DND-41 (cell line): ENCODE measurements at regions not wholly inside any gene's neighbourhood (a gene's known extent, or its start where the extent isn't known, plus 50 kb on each side); places are given as distances from the start of the nearest gene placed in this dataset.

Source experiments
- ATAC-seq: fragments of 200-7000 bp; cut with Tn5 transposase; 3 replicates; pipeline ENCODE4 v1.9.1; 2021; ENCODE audit warnings: low read depth; ENCODE audit not compliant: insufficient read depth
- DNase-seq: peaks from one replicate; pipeline ENCODE4 v3.0.0-alpha.2; 2020
- H2AFZ ChIP-seq: 2 replicates; pipeline ENCODE4 v1.6.0; 2012; ENCODE audit warnings: low read depth, low read length
- H3K27ac ChIP-seq: 2 replicates; pipeline ENCODE4 v1.5.1; 2012; ENCODE audit warnings: low read length, inconsistent platforms
- H3K27me3 ChIP-seq: fragments of 200-600 bp; sonication (generic); 2 replicates; pipeline ENCODE4 v1.6.0; 2012; ENCODE audit warnings: low read length, mild to moderate bottlenecking, inconsistent platforms; ENCODE audit not compliant: insufficient read depth, poor library complexity
- H3K36me3 ChIP-seq: 2 replicates; pipeline ENCODE4 v1.5.1; 2012; ENCODE audit warnings: low read length, inconsistent platforms; ENCODE audit not compliant: insufficient read depth
- H3K4me1 ChIP-seq: 2 replicates; pipeline ENCODE4 v1.5.1; 2012; ENCODE audit warnings: mild to moderate bottlenecking, low read length; ENCODE audit not compliant: insufficient read depth
- H3K4me2 ChIP-seq: 2 replicates; pipeline ENCODE4 v1.6.0; 2012; ENCODE audit warnings: mild to moderate bottlenecking, moderate library complexity, low read length, inconsistent platforms; ENCODE audit not compliant: insufficient read depth
- H3K4me3 ChIP-seq, 2 experiments: fragments of 200-600 bp in 1 of 2; shearing (Covaris generic) in 1 of 2; 2 replicates each; pipeline ENCODE4 v1.5.1; 2012 to 2016; ENCODE audit warnings: inconsistent platforms in 2 of 2, low read length in 2 of 2, mild to moderate bottlenecking in 2 of 2, low read depth in 1 of 2, moderate library complexity in 1 of 2
- H3K79me2 ChIP-seq: 2 replicates; pipeline ENCODE4 v1.6.0; 2012; ENCODE audit warnings: low read length, inconsistent platforms; ENCODE audit not compliant: insufficient read depth
- H3K9ac ChIP-seq: 2 replicates; pipeline ENCODE4 v1.6.0; 2012; ENCODE audit warnings: low read depth, mild to moderate bottlenecking, inconsistent platforms, low read length, moderate library complexity
- H3K9me3 ChIP-seq: 2 replicates; pipeline ENCODE4 v1.5.1; 2012; ENCODE audit warnings: low read length, moderate library complexity, mild to moderate bottlenecking, inconsistent platforms; ENCODE audit not compliant: insufficient read depth, severe bottlenecking
- H4K20me1 ChIP-seq: 2 replicates; pipeline ENCODE4 v1.6.0; 2012; ENCODE audit warnings: low read length; ENCODE audit not compliant: insufficient read depth
- CTCF ChIP-seq: IDR thresholded peaks from 2 replicates; pipeline ENCODE4 v1.5.1; 2012; ENCODE audit warnings: borderline replicate concordance, low read length, moderate library complexity, mild to moderate bottlenecking; ENCODE audit not compliant: poor library complexity, severe bottlenecking; ENCODE audit errors: extremely low read depth
- EZH2 ChIP-seq: IDR thresholded peaks from 3 replicates; pipeline ENCODE4 v1.6.1; 2012; ENCODE audit warnings: borderline replicate concordance, low read depth, mild to moderate bottlenecking, moderate library complexity, low read length, inconsistent platforms; ENCODE audit not compliant: severe bottlenecking

DNA sequence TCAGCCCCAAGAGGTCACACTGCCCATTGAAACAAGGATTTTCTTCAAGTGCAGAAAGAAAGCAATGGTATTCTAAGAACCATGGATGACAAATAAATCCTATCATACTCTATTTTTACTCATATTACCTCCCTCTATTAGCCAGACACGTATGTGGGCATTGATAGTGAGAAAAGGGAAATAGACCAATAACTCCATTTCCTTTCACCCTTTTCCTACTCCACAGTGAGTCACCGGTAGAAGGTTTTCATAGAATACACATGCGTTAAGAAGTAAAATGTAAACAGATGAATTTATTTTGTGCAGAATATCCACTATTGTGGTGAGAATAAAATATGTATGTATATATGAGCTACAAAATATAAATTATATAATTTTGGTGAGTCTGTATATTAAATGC lies 568.9 kb upstream of the ADGRL4 start:
- Histone ChIP-seq H3K27me3 (no peaks in the 10 kb centered on the region), H3K27ac (no peak overlapping the region), H3K9me3 (no peaks in the 10 kb centered on the region), H3K4me3 (no peak overlapping the region), H4K20me1 (no peaks in the 10 kb centered on the region), H3K79me2 (no peaks in the 10 kb centered on the region), H3K9ac (no peak overlapping the region), H3K4me2 (no peak overlapping the region), H3K36me3 (no peaks in the 10 kb centered on the region), H3K4me1 (no peaks in the 10 kb centered on the region), H2AFZ (no peak overlapping the region)
- ATAC-seq, result no peak
- DNase-seq, result no peak
- no peak for TF ChIP-seq CTCF
- no peak for TF ChIP-seq EZH2

DNA sequence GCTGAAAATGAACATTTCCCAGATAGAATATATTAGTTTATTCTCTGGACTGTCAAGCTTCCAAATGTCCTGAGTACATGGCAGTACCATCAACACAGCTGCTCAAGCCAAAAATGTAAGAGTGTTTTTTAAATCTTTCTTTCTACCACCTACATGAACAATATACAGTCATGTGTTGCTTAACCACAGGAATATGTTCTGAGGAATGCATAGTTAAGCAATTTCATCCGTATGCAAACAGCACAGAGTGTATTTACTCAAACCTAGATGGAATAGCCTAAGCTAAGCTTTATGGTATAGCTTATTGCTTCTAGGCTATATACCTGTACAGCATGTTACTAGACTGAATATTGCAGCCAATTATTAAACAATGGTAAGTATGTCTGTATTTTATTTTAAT lies 561.9 kb upstream of the ADGRL4 start:
- Histone ChIP-seq H3K4me1 (no peaks in the 10 kb centered on the region), H3K79me2 (no peaks in the 10 kb centered on the region), H2AFZ (no peak overlapping the region), H3K9ac (no peak overlapping the region), H3K36me3 (no peaks in the 10 kb centered on the region), H3K9me3 (no peaks in the 10 kb centered on the region), H3K4me2 (no peak overlapping the region), H3K4me3 (no peak overlapping the region), H3K27ac (no peak overlapping the region), H4K20me1 (no peaks in the 10 kb centered on the region), H3K27me3 (no peaks in the 10 kb centered on the region)
- no peak for TF ChIP-seq EZH2
- TF ChIP-seq CTCF, result no peak
- no peak for DNase-seq
- no peak for ATAC-seq

GRCh38 chr1:79561521-79561978 lies 555.0 kb upstream of the ADGRL4 start:
- Histone ChIP-seq H3K27me3 (no peaks in the 10 kb centered on the region), H2AFZ (no peak overlapping the region), H3K4me1 (no peaks in the 10 kb centered on the region), H3K79me2 (no peaks in the 10 kb centered on the region), H3K4me3 (no peak overlapping the region), H3K9ac (no peak overlapping the region), H3K27ac (no peak overlapping the region), H4K20me1 (no peaks in the 10 kb centered on the region), H3K36me3 (no peaks in the 10 kb centered on the region), H3K4me2 (no peak overlapping the region), H3K9me3 (no peaks in the 10 kb centered on the region)
- DNase-seq, result no peak
- TF ChIP-seq EZH2 (no peak), CTCF (no peak)
- no peak for ATAC-seq

DNA sequence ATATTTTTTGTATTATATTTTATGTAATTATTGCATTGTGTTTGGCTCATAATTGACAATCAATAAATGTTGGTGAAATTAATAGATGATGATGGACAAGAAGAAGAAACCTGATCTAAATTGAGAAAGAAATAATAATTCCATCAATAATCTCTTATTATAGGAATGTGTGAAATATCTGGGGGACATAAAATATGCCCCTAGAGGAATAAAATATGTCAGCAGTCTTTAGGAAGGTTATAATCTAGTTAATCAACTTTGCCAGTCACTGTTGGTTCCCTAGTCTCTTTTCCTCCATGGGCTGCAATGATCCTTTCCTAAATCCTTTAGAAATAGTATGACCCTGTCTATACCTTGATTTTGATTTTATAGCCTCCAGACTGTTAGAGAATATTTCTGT lies 549.7 kb upstream of the ADGRL4 start:
- no peak for ATAC-seq
- no peak overlapping the region for H3K4me2 ChIP-seq
- no peaks in the 10 kb centered on the region for H3K9me3 ChIP-seq
- no peaks in the 10 kb centered on the region for H4K20me1 ChIP-seq
- H3K4me1 ChIP-seq, result no peaks in the 10 kb centered on the region
- no peak overlapping the region for H2AFZ ChIP-seq
- H3K9ac ChIP-seq, result no peak overlapping the region
- no peaks in the 10 kb centered on the region for H3K36me3 ChIP-seq
- H3K27ac ChIP-seq, result no peak overlapping the region
- no peak for TF ChIP-seq EZH2
- TF ChIP-seq CTCF, result no peak
- H3K79me2 ChIP-seq, result no peaks in the 10 kb centered on the region
- H3K4me3 ChIP-seq, result no peak overlapping the region
- no peak for DNase-seq
- H3K27me3 ChIP-seq, result no peaks in the 10 kb centered on the region
